WTC11 (cell line): ENCODE measurements at regions not wholly inside any gene's neighbourhood (a gene's known extent, or its start where the extent isn't known, plus 50 kb on each side); places are given as distances from the start of the nearest gene placed in this dataset.

Experiments used
- CREB1 ChIP-seq: sonication (generic); formaldehyde crosslinking; IDR thresholded peaks from 2 replicates; pipeline ENCODE4 v1.8.0; 2023; ENCODE audit warnings: mild to moderate bottlenecking, missing genetic modification reagents
- CTCF ChIP-seq: fragments of 200-600 bp; IDR thresholded peaks from 2 replicates; pipeline ENCODE4 v1.8.0; 2022; ENCODE audit warnings: antibody characterized with exemption
- IRF2 ChIP-seq: sonication (generic); formaldehyde crosslinking; IDR thresholded peaks from 2 replicates; pipeline ENCODE4 v1.8.0; 2022; ENCODE audit warnings: low read depth, missing genetic modification reagents, borderline replicate concordance
- JAZF1 ChIP-seq: fragments of 250-450 bp; sonication (Bioruptor Pico); IDR thresholded peaks from 2 replicates; pipeline ENCODE4 v1.9.0; 2021; ENCODE audit warnings: moderate library complexity, mild to moderate bottlenecking, inconsistent platforms
- JUN ChIP-seq: sonication (generic); formaldehyde crosslinking; IDR thresholded peaks from 2 replicates; pipeline ENCODE4 v1.8.0; 2023; ENCODE audit warnings: mild to moderate bottlenecking, missing genetic modification reagents
- MXD4 ChIP-seq: fragments of 250-450 bp; sonication (Bioruptor Pico); IDR thresholded peaks from 2 replicates; pipeline ENCODE4 v1.8.0; 2021; ENCODE audit warnings: mild to moderate bottlenecking, moderate library complexity, borderline replicate concordance
- NR2C2 ChIP-seq: sonication (generic); formaldehyde crosslinking; IDR thresholded peaks from 2 replicates; pipeline ENCODE4 v1.8.0; 2022; ENCODE audit warnings: mild to moderate bottlenecking, missing genetic modification reagents
- TCF7 ChIP-seq: sonication (generic); formaldehyde crosslinking; IDR thresholded peaks from 2 replicates; pipeline ENCODE4 v1.8.0; 2022; ENCODE audit warnings: mild to moderate bottlenecking, low read depth, missing genetic modification reagents, moderate library complexity
- USF1 ChIP-seq: sonication (generic); formaldehyde crosslinking; IDR thresholded peaks from 2 replicates; pipeline ENCODE4 v1.8.0; 2022; ENCODE audit warnings: mild to moderate bottlenecking, missing genetic modification reagents
- ZNF416 ChIP-seq: fragments of 250-450 bp; sonication (Bioruptor Pico); IDR thresholded peaks from 2 replicates; pipeline ENCODE4 v1.9.0; 2021; ENCODE audit warnings: mild to moderate bottlenecking, inconsistent platforms

GRCh38 chr11:54927704-54928103 lies 221.1 kb downstream of the OR4A5 start:
- TF ChIP-seq JUN (CRISPR knock-in tag) (no peak), CREB1 (CRISPR knock-in tag) (no peak), CTCF (no peak), TCF7 (no peak), MXD4 (no peak), NR2C2 (no peak), ZNF416 (no peak), JAZF1 (CRISPR knock-in tag) (no peak), USF1 (no peak), IRF2 (CRISPR knock-in tag) (no peak)
